HepG2 (cell line): ENCODE measurements at regions not wholly inside any gene's neighbourhood (a gene's known extent, or its start where the extent isn't known, plus 50 kb on each side); places are given as distances from the start of the nearest gene placed in this dataset.

ENCODE experiments used
- ATAC-seq: fragments of 200-7000 bp; cut with Tn5 transposase; 3 replicates; pipeline ENCODE4 v1.9.1; 2020; ENCODE audit warnings: mild to moderate bottlenecking, moderate library complexity
- BruUV-seq: library from RNA; stranded (reverse); fragments of 400-500 nt; replicated peaks from 2 replicates; lab custom pipeline; 2021; lab: Mats Ljungman, UMichigan
- CTCF ChIA-PET: fragments of 300-600 bp; formaldehyde crosslinking; extraction: SDS; loops from one replicate; lab custom pipeline; 2021; ENCODE audit warnings: low total read pairs, inconsistent platforms, low intra/inter-chr PET ratio; lab: Yijun Ruan, JAX
- POLR2A ChIA-PET: fragments of 350-600 bp; sonication (Branson Sonifier 250); formaldehyde crosslinking; loops from one replicate; lab custom pipeline; 2020; ENCODE audit warnings: antibody characterized with exemption, inconsistent platforms; lab: Yijun Ruan, JAX
- DNase-seq: peaks from one replicate; pipeline ENCODE4 v3.0.0-alpha.2; 2015; ENCODE audit warnings: low spot score
- FAIRE-seq: peaks from 3 replicates; lab custom pipeline; 2011; peaks lifted over from hg19 to GRCh38; lab: Jason Lieb, UNC
- H2AFZ ChIP-seq: one replicate; pipeline ENCODE4 v1.6.1; 2011; ENCODE audit warnings: low read length, inconsistent platforms
- H3K27ac ChIP-seq: fragments of 300-600 bp; 3 replicates; pipeline ENCODE4 v1.8.0; 2011; ENCODE audit warnings: mixed run types, mild to moderate bottlenecking, mixed read lengths, low read length, inconsistent platforms; ENCODE audit not compliant: insufficient read depth; ENCODE audit errors: extremely low read length
- H3K27me3 ChIP-seq, 2 experiments: fragments of 200-600 bp in 1 of 2; 2 replicates in 1 of 2; 3 replicates in 1 of 2; pipeline versions ENCODE4 v1.6.0 to v1.8.0; 2011; ENCODE audit warnings: low read length in 2 of 2, mild to moderate bottlenecking in 2 of 2, moderate library complexity in 2 of 2, inconsistent platforms in 1 of 2; ENCODE audit not compliant: insufficient read depth in 2 of 2, control insufficient read depth in 1 of 2
- H3K36me3 ChIP-seq, 2 experiments: fragments of 200-600 bp in 1 of 2; replicated peaks in 1 of 2; 2 replicates in 1 of 2; 3 replicates in 1 of 2; pipeline versions ENCODE4 v1.5.1 to v1.8.0; 2011; ENCODE audit warnings: low read length in 2 of 2, inconsistent platforms in 1 of 2; ENCODE audit not compliant: insufficient read depth in 2 of 2, control insufficient read depth in 1 of 2
- H3K4me1 ChIP-seq: 2 replicates; pipeline ENCODE4 v1.5.1; 2012; ENCODE audit warnings: low read length, inconsistent platforms; ENCODE audit not compliant: insufficient read depth
- H3K4me2 ChIP-seq: 2 replicates; pipeline ENCODE4 v1.6.0; 2011; ENCODE audit warnings: low read depth, low read length, inconsistent platforms
- H3K4me3 ChIP-seq, 3 experiments: fragments of 200-600 bp in 1 of 3; sonication (generic), shearing (Covaris generic) in 1 of 3; replicated peaks in 1 of 3; 2 replicates each; pipeline ENCODE4 v1.5.1; 2011 to 2016; ENCODE audit warnings: low read length in 3 of 3, inconsistent platforms in 2 of 3, low read depth in 2 of 3, mild to moderate bottlenecking in 2 of 3, control low read depth in 1 of 3, mixed read lengths in 1 of 3; ENCODE audit not compliant: insufficient read depth in 1 of 3
- H3K79me2 ChIP-seq: one replicate; pipeline ENCODE4 v1.6.1; 2011; ENCODE audit warnings: low read length, inconsistent platforms; ENCODE audit not compliant: insufficient read depth
- H3K9ac ChIP-seq: 2 replicates; pipeline ENCODE4 v1.6.0; 2011; ENCODE audit warnings: mild to moderate bottlenecking, low read depth, low read length, inconsistent platforms; ENCODE audit not compliant: insufficient read depth
- H3K9me3 ChIP-seq: 2 replicates; pipeline ENCODE4 v1.5.1; 2012; ENCODE audit warnings: mild to moderate bottlenecking, low read length
- H4K20me1 ChIP-seq: 2 replicates; pipeline ENCODE4 v1.6.0; 2011; ENCODE audit warnings: inconsistent platforms, mild to moderate bottlenecking, low read length, moderate library complexity; ENCODE audit not compliant: insufficient read depth
- ARID3A ChIP-seq: IDR thresholded peaks from 2 replicates; pipeline ENCODE4 v1.6.1; 2012; ENCODE audit warnings: low read depth, low read length, improper control_type of control experiment
- JARID2 ChIP-seq: sonication (generic); formaldehyde crosslinking; IDR thresholded peaks from 2 replicates; pipeline ENCODE4 v1.8.1; 2023; ENCODE audit warnings: missing genetic modification reagents, inconsistent platforms; ENCODE audit not compliant: insufficient replicate concordance
- JUNB ChIP-seq: sonication (generic); formaldehyde crosslinking; IDR thresholded peaks from 2 replicates; pipeline ENCODE4 v1.8.0; 2022; ENCODE audit warnings: missing genetic modification reagents, mild to moderate bottlenecking, borderline replicate concordance
- KDM6A ChIP-seq: IDR thresholded peaks from 2 replicates; pipeline ENCODE4 v1.6.1; 2016; ENCODE audit warnings: low read depth
- NFIC ChIP-seq: IDR thresholded peaks from 2 replicates; pipeline ENCODE4 v1.6.1; 2012; ENCODE audit warnings: mild to moderate bottlenecking, low read length, inconsistent platforms
- PCBP1 ChIP-seq: fragments of 200-400 bp; formaldehyde crosslinking; IDR thresholded peaks from 2 replicates; pipeline ENCODE4 v1.6.1; 2017; ENCODE audit warnings: mild to moderate bottlenecking, low read depth, low read length, borderline replicate concordance
- PHF21A ChIP-seq: sonication (generic); formaldehyde crosslinking; IDR thresholded peaks from 2 replicates; pipeline ENCODE4 v1.5.0; 2020; ENCODE audit warnings: mild to moderate bottlenecking, missing genetic modification reagents
- RARA ChIP-seq: IDR thresholded peaks from 2 replicates; pipeline ENCODE4 v1.6.1; 2016; ENCODE audit warnings: missing genetic modification reagents, missing compliant biosample characterization
- SKIL ChIP-seq: sonication (generic); formaldehyde crosslinking; IDR thresholded peaks from 2 replicates; pipeline ENCODE4 v1.8.0; 2022; ENCODE audit warnings: missing genetic modification reagents, mild to moderate bottlenecking, moderate library complexity, borderline replicate concordance
- SMARCC2 ChIP-seq: fragments of 450-650 bp; IDR thresholded peaks from 2 replicates; pipeline ENCODE4 v1.6.1; 2017; ENCODE audit warnings: antibody characterized with exemption, mild to moderate bottlenecking
- TAF15 ChIP-seq: fragments of 200-400 bp; formaldehyde crosslinking; IDR thresholded peaks from one replicate; pipeline ENCODE4 v1.6.1; 2018; ENCODE audit warnings: mild to moderate bottlenecking, low read depth, low read length; ENCODE audit not compliant: poor library complexity, severe bottlenecking
- ZNF263 ChIP-seq: sonication (generic); formaldehyde crosslinking; IDR thresholded peaks from 2 replicates; pipeline ENCODE4 v1.4.0; 2020; ENCODE audit warnings: missing genetic modification reagents
- ZNF678 ChIP-seq: sonication (generic); formaldehyde crosslinking; IDR thresholded peaks from 2 replicates; pipeline ENCODE4 v1.4.0; 2020; ENCODE audit warnings: mild to moderate bottlenecking, missing genetic modification reagents
- WGBS: methylation state at CpG from one replicate; pipeline ENCODE4 v1.1.6; 2017; ENCODE audit warnings: low lambda C conversion rate; 5-methylcytosine and 5-hydroxymethylcytosine counted together
- in situ Hi-C: cut with HindIII; loops from 2 replicates; pipeline ENCODE4 v1.10.0; 2017; ENCODE audit warnings: low pct_unique_long_range_greater_than_20kb; ENCODE audit not compliant: extremely low pct_ligation_motif_present
- intact Hi-C: fragments of 100-400 bp; cut with micrococcal nuclease; formaldehyde crosslinking; loops from one replicate; pipeline ENCODE4 v1.10.0; 2022; ENCODE audit not compliant: unreplicated experiment
- TF ChIP-seq, protein P1 (sequence below): sonication (generic); formaldehyde crosslinking; IDR thresholded peaks from 2 replicates; pipeline ENCODE4 v1.8.0; 2022; ENCODE audit warnings: missing genetic modification reagents, mild to moderate bottlenecking, borderline replicate concordance
- TF ChIP-seq, protein P2 (sequence below): sonication (generic); formaldehyde crosslinking; IDR thresholded peaks from 2 replicates; pipeline ENCODE4 v1.5.0; 2020; ENCODE audit warnings: mild to moderate bottlenecking, missing genetic modification reagents

- peaks cover 54% of the 10 kb centered on the region for H3K79me2 ChIP-seq
- peak; percentile 46 for ATAC-seq
- ChIA-PET POLR2A (interaction anchor here (0.6 to 6.1 kb wide), 15 partner anchors 9 to 328 kb away, joined by 3 to 115 read pairs (median 13); partner anchors contain the start of genes NUMB and PTGR2), CTCF (interaction anchor here (1.0 kb wide), 1 partner anchor 33 kb away, joined by 3 read pairs; no protein-coding TSS in a partner anchor)
- H4K20me1 ChIP-seq, result no peaks in the 10 kb centered on the region
- no peak for FAIRE-seq
- peak overlapping the region; percentile 76 to 80 (median 79) for H3K4me3 ChIP-seq
- peak overlapping the region; percentile 94 for H3K4me2 ChIP-seq
- no peak for DNase-seq
- peaks cover 77% of the 10 kb centered on the region for H3K4me1 ChIP-seq
- no peaks in the 10 kb centered on the region for H3K9me3 ChIP-seq
- H3K27ac ChIP-seq, result peak overlapping the region; percentile 86
- H3K9ac ChIP-seq, result peak overlapping the region; percentile 96
- WGBS, result 0% methylated on average over 13 of the region's 105 CpGs
- no peaks in the 10 kb centered on the region; a peak in 1 of 5 replicates for H3K27me3 ChIP-seq
- in situ Hi-C loops, result no loop called here
- no peaks in the 10 kb centered on the region for H3K36me3 ChIP-seq
- intact Hi-C loops, result loop anchor here (2.0 kb wide), 2 partner anchors 28 to 38 kb away; no protein-coding TSS in a partner anchor
- no TSS peak for BruUV-seq
- H2AFZ ChIP-seq, result no peak overlapping the region
- TF ChIP-seq, protein P1, sequence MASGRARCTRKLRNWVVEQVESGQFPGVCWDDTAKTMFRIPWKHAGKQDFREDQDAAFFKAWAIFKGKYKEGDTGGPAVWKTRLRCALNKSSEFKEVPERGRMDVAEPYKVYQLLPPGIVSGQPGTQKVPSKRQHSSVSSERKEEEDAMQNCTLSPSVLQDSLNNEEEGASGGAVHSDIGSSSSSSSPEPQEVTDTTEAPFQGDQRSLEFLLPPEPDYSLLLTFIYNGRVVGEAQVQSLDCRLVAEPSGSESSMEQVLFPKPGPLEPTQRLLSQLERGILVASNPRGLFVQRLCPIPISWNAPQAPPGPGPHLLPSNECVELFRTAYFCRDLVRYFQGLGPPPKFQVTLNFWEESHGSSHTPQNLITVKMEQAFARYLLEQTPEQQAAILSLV (CRISPR knock-in tag), result peak; percentile 51; the same call in 1 of the 2 replicates
- no peak for TF ChIP-seq ZNF263 (CRISPR knock-in tag)
- TF ChIP-seq JUNB (CRISPR knock-in tag), result no peak
- no peak for TF ChIP-seq JARID2 (CRISPR knock-in tag)
- TF ChIP-seq SKIL (CRISPR knock-in tag), result no peak
- TF ChIP-seq SMARCC2, result no peak
- no peak for TF ChIP-seq ARID3A
- no peak for TF ChIP-seq KDM6A
- no peak for TF ChIP-seq PCBP1
- TF ChIP-seq ZNF678 (CRISPR knock-in tag), result no peak
- TF ChIP-seq, protein P2, sequence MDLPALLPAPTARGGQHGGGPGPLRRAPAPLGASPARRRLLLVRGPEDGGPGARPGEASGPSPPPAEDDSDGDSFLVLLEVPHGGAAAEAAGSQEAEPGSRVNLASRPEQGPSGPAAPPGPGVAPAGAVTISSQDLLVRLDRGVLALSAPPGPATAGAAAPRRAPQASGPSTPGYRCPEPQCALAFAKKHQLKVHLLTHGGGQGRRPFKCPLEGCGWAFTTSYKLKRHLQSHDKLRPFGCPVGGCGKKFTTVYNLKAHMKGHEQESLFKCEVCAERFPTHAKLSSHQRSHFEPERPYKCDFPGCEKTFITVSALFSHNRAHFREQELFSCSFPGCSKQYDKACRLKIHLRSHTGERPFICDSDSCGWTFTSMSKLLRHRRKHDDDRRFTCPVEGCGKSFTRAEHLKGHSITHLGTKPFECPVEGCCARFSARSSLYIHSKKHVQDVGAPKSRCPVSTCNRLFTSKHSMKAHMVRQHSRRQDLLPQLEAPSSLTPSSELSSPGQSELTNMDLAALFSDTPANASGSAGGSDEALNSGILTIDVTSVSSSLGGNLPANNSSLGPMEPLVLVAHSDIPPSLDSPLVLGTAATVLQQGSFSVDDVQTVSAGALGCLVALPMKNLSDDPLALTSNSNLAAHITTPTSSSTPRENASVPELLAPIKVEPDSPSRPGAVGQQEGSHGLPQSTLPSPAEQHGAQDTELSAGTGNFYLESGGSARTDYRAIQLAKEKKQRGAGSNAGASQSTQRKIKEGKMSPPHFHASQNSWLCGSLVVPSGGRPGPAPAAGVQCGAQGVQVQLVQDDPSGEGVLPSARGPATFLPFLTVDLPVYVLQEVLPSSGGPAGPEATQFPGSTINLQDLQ, result 0 out of 2 replicates have a peak, but pooled peaks have one; percentile 50
- TF ChIP-seq TAF15, result no peak
- no peak for TF ChIP-seq NFIC
- no peak for TF ChIP-seq RARA (CRISPR knock-in tag)
- no peak; the same call in 1 of the 2 replicates for TF ChIP-seq PHF21A
Observed at GRCh38 chr14:73786636-73787485, 64.8 kb upstream of the PTGR2 start.
